ENCODE measurements at regions not wholly inside any gene's neighbourhood (a gene's known extent, or its start where the extent isn't known, plus 50 kb on each side); places are given as distances from the start of the nearest gene placed in this dataset.
"Not testable (repeated sequence)": the region's sequence is repeated elsewhere in the genome, so short reads cannot be mapped to it uniquely, and the experiment has no call there.

GRCh38 chr6:76852776-76853175, 610.5 kb downstream of the HTR1B start:
- CTCF ChIA-PET: no interaction called here
- POLR2A ChIA-PET (ENCODE audit: low non-redundant PET): no interaction called here
- H3K27ac ChIP-seq: no peak overlapping the region
- peak; percentile 14 for DNase-seq (ENCODE audit: low spot score)
- no peak for TF ChIP-seq CTCF (conservative IDR thresholded peaks at IDR 0.05; ENCODE audit: low read depth)

GRCh38 chr6:76849274-76849970, 613.9 kb downstream of the HTR1B start:
- CTCF ChIA-PET: interaction anchor here (0.6 kb wide), 1 partner anchor 106 kb away, joined by 5 read pairs; no protein-coding TSS in a partner anchor
- POLR2A ChIA-PET (ENCODE audit: low non-redundant PET); H3K27ac ChIP-seq; DNase-seq (ENCODE audit: low spot score): not testable (repeated sequence)

GRCh38 chr6:76843054-76843822, 620.1 kb downstream of the HTR1B start:
- POLR2A ChIA-PET (ENCODE audit: low non-redundant PET): no interaction called here
- CTCF ChIA-PET: no interaction called here
- H3K27ac ChIP-seq: no peak overlapping the region
- no peak for TF ChIP-seq CTCF (conservative IDR thresholded peaks at IDR 0.05; ENCODE audit: low read depth)
- DNase-seq (ENCODE audit: low spot score): no peak

- no peak for TF ChIP-seq CTCF (conservative IDR thresholded peaks at IDR 0.05; ENCODE audit: low read depth)
- H3K27ac ChIP-seq: no peak overlapping the region
- CTCF ChIA-PET: interaction anchor here (1.0 kb wide), 1 partner anchor 158 kb away, joined by 3 read pairs; no protein-coding TSS in a partner anchor
- POLR2A ChIA-PET (ENCODE audit: low non-redundant PET): no interaction called here
- no peak for DNase-seq (ENCODE audit: low spot score)
Observed at GRCh38 chr6:76840865-76841264, 622.4 kb downstream of the HTR1B start.

GRCh38 chr6:76840041-76840745, 623.1 kb downstream of the HTR1B start:
- POLR2A ChIA-PET (ENCODE audit: low non-redundant PET): no interaction called here
- H3K27ac ChIP-seq: no peak overlapping the region
- CTCF ChIA-PET: interaction anchor here (1.0 kb wide), 1 partner anchor 158 kb away, joined by 3 read pairs; no protein-coding TSS in a partner anchor
- no peak for DNase-seq (ENCODE audit: low spot score)
- no peak for TF ChIP-seq CTCF (conservative IDR thresholded peaks at IDR 0.05; ENCODE audit: low read depth)

GRCh38 chr6:76839505-76839904, 623.8 kb downstream of the HTR1B start:
- no peak overlapping the region for H3K27ac ChIP-seq
- no peak for DNase-seq (ENCODE audit: low spot score)
- ChIA-PET POLR2A (ENCODE audit: low non-redundant PET) (no interaction called here), CTCF (no interaction called here)
- TF ChIP-seq CTCF (conservative IDR thresholded peaks at IDR 0.05; ENCODE audit: low read depth): no peak
